ENCODE measurements at regions not wholly inside any gene's neighbourhood (a gene's known extent, or its start where the extent isn't known, plus 50 kb on each side); places are given as distances from the start of the nearest gene placed in this dataset.
A peak's percentile ranks its signal among the peaks of the same experiment; 100 is the strongest.
"Not testable (repeated sequence)": the region's sequence is repeated elsewhere in the genome, so short reads cannot be mapped to it uniquely, and the experiment has no call there.

GRCh38 chr1:148279002-148279542, 127.0 kb upstream of the NBPF11 start:
- FAIRE-seq; ATAC-seq; BruUV-seq (replicated peaks); H3K27me3 ChIP-seq (ENCODE audit: control insufficient read depth in 2 of 2, insufficient read depth in 2 of 2, low read length in 2 of 2); in situ Hi-C loops (cut with MboI); intact Hi-C loops (cut with micrococcal nuclease); POLR2A ChIA-PET; H3K9me1 ChIP-seq (ENCODE audit: control insufficient read depth, insufficient read depth, low read length); H3K9me3 ChIP-seq (replicated peaks; ENCODE audit: control insufficient read depth, insufficient read depth, low read depth, low read length); H3K36me3 ChIP-seq (ENCODE audit: control insufficient read depth, insufficient read depth, low read length); H3K4me2 ChIP-seq (ENCODE audit: insufficient read depth, low read length); H3K4me3 ChIP-seq; CTCF ChIA-PET (ENCODE audit: low intra/inter-chr PET ratio); H4K20me1 ChIP-seq (replicated peaks; ENCODE audit: control insufficient read depth, insufficient read depth, low read length); DNase-seq (ENCODE audit: extremely low read depth in 1 of 4, low spot score in 3 of 4); H3K4me1 ChIP-seq (replicated peaks in 1 of 2; ENCODE audit: control insufficient read depth in 2 of 2, insufficient read depth in 2 of 2, low read length in 2 of 2); H3K79me2 ChIP-seq (ENCODE audit: control insufficient read depth, insufficient read depth, low read length): not testable (repeated sequence)
- Histone ChIP-seq H3K27ac (ENCODE audit: extremely low read depth, low read depth, low read length) (0 out of 3 replicates have a peak overlapping the region, but pooled peaks have one; percentile 4), H3K9ac (ENCODE audit: insufficient read depth in 1 of 2, low read depth in 2 of 2, low read length in 2 of 2) (0 out of 4 replicates have a peak overlapping the region, but pooled peaks of 1 of the 2 experiments have one; percentile 17), H2AFZ (ENCODE audit: low read depth, low read length) (0 out of 2 replicates have a peak overlapping the region, but pooled peaks have one; percentile 40)
- 31% methylated on average over 5 of the region's 5 CpGs for WGBS (ENCODE audit: insufficient coverage, low coverage, missing lambda C conversion rate)
- TF ChIP-seq ZNF175 (CRISPR knock-in tag; IDR thresholded peaks at IDR 0.05; ENCODE audit: low read depth) (peak; percentile 55; the same call in 1 of the 2 replicates), CEBPB (tag; IDR thresholded peaks at IDR 0.05) (peak; percentile 30; the same call in 1 of the 2 replicates), GABPA (tag; conservative IDR thresholded peaks at IDR 0.05; ENCODE audit: low read depth) (0 out of 2 replicates have a peak, but pooled peaks have one; percentile 40), L3MBTL2 (IDR thresholded peaks at IDR 0.05) (peak; percentile 84), MGA (IDR thresholded peaks at IDR 0.05) (peak; percentile 69), NFRKB (IDR thresholded peaks at IDR 0.05; ENCODE audit: low read depth) (0 out of 2 replicates have a peak, but pooled peaks have one; percentile 26), ZSCAN32 (CRISPR knock-in tag; IDR thresholded peaks at IDR 0.05) (peak; percentile 63; the same call in 1 of the 2 replicates), ATF4 (CRISPR knock-in tag; IDR thresholded peaks at IDR 0.05) (peak; percentile 86), CEBPG (CRISPR knock-in tag; IDR thresholded peaks at IDR 0.05) (0 out of 2 replicates have a peak, but pooled peaks have one; percentile 17), CEBPG (tag; conservative IDR thresholded peaks at IDR 0.05 in 1 of 2, IDR thresholded peaks at IDR 0.05 in 1 of 2) (peak; percentile 70 to 87)

Data from K562 (cell line).